Progenitor cell of endocrine pancreas (in vitro differentiated cells): ENCODE measurements at regions not wholly inside any gene's neighbourhood (a gene's known extent, or its start where the extent isn't known, plus 50 kb on each side); places are given as distances from the start of the nearest gene placed in this dataset.
A peak's percentile ranks its signal among the peaks of the same experiment; 100 is the strongest.

Source experiments
- DNase-seq: peaks from one replicate; pipeline ENCODE4 v3.0.0; 2021; ENCODE audit warnings: low spot score; ENCODE audit not compliant: unreplicated experiment
- H3K27ac Mint-ChIP-seq: 2 replicates; pipeline ENCODE4 v1.8.0; 2021; ENCODE audit warnings: mild to moderate bottlenecking, moderate library complexity, mixed read lengths
- H3K27me3 Mint-ChIP-seq: 2 replicates; pipeline ENCODE4 v1.8.0; 2021; ENCODE audit warnings: mixed read lengths
- H3K36me3 Mint-ChIP-seq: 2 replicates; pipeline ENCODE4 v1.8.0; 2022; ENCODE audit warnings: mixed read lengths; ENCODE audit not compliant: insufficient read depth
- H3K4me1 Mint-ChIP-seq: 2 replicates; pipeline ENCODE4 v1.8.0; 2021; ENCODE audit warnings: low read depth, mixed read lengths
- H3K4me3 Mint-ChIP-seq: 2 replicates; pipeline ENCODE4 v1.8.0; 2021; ENCODE audit warnings: low read depth, mild to moderate bottlenecking, moderate library complexity, mixed read lengths
- H3K9me3 Mint-ChIP-seq: 2 replicates; pipeline ENCODE4 v1.8.0; 2021; ENCODE audit warnings: low read depth, mixed read lengths
- CTCF ChIP-seq: fragments of 200-600 bp; sonication (generic); IDR thresholded peaks from one replicate; pipeline ENCODE4 v1.5.0; 2021; ENCODE audit warnings: antibody characterized with exemption, mild to moderate bottlenecking; ENCODE audit not compliant: unreplicated experiment

- Mint-ChIP-seq H3K27ac (no peak overlapping the region), H3K36me3 (no peaks in the 10 kb centered on the region), H3K4me1 (peaks cover 2% of the 10 kb centered on the region), H3K27me3 (peaks cover 24% of the 10 kb centered on the region), H3K9me3 (no peaks in the 10 kb centered on the region), H3K4me3 (no peak overlapping the region)
- DNase-seq, result peak; percentile 14
- TF ChIP-seq CTCF, result peak; percentile 72
These were observed 87.7 kb upstream of the PRKCQ start for GRCh38 chr10:6667679-6668270.

DNA sequence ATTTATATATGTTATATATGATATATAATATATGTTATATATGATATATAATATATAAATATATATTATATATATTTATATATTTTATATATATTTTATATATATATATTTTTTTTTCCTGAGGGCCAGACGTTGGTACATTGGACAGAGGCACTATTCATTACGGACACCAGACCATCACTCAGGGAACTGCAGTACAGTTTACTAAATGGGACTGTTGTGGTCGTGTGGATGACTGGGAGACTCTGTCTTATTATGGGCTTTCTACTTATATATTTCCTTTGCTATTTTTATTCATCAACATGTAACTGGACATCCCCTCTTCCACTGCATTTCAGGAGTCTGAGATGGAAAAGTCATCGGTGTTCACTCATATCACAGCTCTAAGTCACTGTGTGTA is 87.1 kb upstream of the PRKCQ start:
- Mint-ChIP-seq H3K27me3 (peaks cover 21% of the 10 kb centered on the region), H3K27ac (no peak overlapping the region), H3K9me3 (no peaks in the 10 kb centered on the region), H3K36me3 (no peaks in the 10 kb centered on the region), H3K4me1 (peaks cover 2% of the 10 kb centered on the region), H3K4me3 (no peak overlapping the region)
- TF ChIP-seq CTCF, result no peak
- DNase-seq, result no peak

DNA sequence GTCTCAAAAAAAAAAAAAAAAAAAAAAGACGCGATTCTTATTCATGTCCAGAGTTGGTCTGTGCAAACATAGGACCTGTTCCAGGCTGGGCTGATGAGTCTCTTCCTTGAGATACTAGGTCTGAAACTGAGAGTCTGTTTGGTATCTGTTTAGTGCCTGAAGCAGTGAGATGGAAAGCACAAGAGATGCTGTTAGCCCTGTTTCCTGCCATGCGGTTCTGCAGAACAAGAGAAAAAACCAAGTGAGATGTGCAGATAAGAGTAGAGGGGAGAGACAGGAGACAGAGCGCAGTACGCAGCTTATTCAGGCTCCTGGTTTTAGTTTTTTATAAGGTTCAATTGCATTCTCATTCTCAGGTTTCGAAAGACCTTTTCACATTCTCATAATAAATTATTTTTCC is 85.8 kb upstream of the PRKCQ start:
- H3K9me3 Mint-ChIP-seq, result no peaks in the 10 kb centered on the region
- TF ChIP-seq CTCF, result no peak
- no peaks in the 10 kb centered on the region for H3K36me3 Mint-ChIP-seq
- H3K4me1 Mint-ChIP-seq, result peaks cover 2% of the 10 kb centered on the region
- H3K4me3 Mint-ChIP-seq, result no peak overlapping the region
- no peak for DNase-seq
- peaks cover 17% of the 10 kb centered on the region for H3K27me3 Mint-ChIP-seq
- no peak overlapping the region for H3K27ac Mint-ChIP-seq

GRCh38 chr10:6660460-6660859 is 80.4 kb upstream of the PRKCQ start:
- no peak for DNase-seq
- peaks cover 6% of the 10 kb centered on the region for H3K9me3 Mint-ChIP-seq
- no peaks in the 10 kb centered on the region for H3K36me3 Mint-ChIP-seq
- TF ChIP-seq CTCF, result no peak
- no peaks in the 10 kb centered on the region for H3K4me1 Mint-ChIP-seq
- H3K27ac Mint-ChIP-seq, result no peak overlapping the region
- peaks cover 4% of the 10 kb centered on the region for H3K27me3 Mint-ChIP-seq
- H3K4me3 Mint-ChIP-seq, result no peak overlapping the region

GRCh38 chr10:6659451-6659850 is 79.4 kb upstream of the PRKCQ start:
- no peak for DNase-seq
- no peaks in the 10 kb centered on the region for H3K4me1 Mint-ChIP-seq
- no peak for TF ChIP-seq CTCF
- H3K4me3 Mint-ChIP-seq, result no peak overlapping the region
- H3K36me3 Mint-ChIP-seq, result no peaks in the 10 kb centered on the region
- H3K27ac Mint-ChIP-seq, result no peak overlapping the region
- H3K27me3 Mint-ChIP-seq, result peaks cover 4% of the 10 kb centered on the region
- peaks cover 6% of the 10 kb centered on the region for H3K9me3 Mint-ChIP-seq
